T47D (cell line): ENCODE measurements at regions not wholly inside any gene's neighbourhood (a gene's known extent, or its start where the extent isn't known, plus 50 kb on each side); places are given as distances from the start of the nearest gene placed in this dataset.

Experiments used
- DNase-seq, 2 experiments: peaks; one replicate each; pipeline versions ENCODE4 v3.0.0 to v3.0.0-alpha.2; 2011 to 2012; ENCODE audit warnings: low read depth in 1 of 2, low spot score in 1 of 2
- JUND ChIP-seq: IDR thresholded peaks from 2 replicates; pipeline ENCODE4 v1.6.1; 2012; ENCODE audit warnings: low read depth
- in situ Hi-C: cut with HindIII; loops from 2 replicates; pipeline ENCODE4 v1.10.0; 2016; ENCODE audit warnings: low sequenced_read_pairs, low pct_unique_long_range_greater_than_20kb

DNA sequence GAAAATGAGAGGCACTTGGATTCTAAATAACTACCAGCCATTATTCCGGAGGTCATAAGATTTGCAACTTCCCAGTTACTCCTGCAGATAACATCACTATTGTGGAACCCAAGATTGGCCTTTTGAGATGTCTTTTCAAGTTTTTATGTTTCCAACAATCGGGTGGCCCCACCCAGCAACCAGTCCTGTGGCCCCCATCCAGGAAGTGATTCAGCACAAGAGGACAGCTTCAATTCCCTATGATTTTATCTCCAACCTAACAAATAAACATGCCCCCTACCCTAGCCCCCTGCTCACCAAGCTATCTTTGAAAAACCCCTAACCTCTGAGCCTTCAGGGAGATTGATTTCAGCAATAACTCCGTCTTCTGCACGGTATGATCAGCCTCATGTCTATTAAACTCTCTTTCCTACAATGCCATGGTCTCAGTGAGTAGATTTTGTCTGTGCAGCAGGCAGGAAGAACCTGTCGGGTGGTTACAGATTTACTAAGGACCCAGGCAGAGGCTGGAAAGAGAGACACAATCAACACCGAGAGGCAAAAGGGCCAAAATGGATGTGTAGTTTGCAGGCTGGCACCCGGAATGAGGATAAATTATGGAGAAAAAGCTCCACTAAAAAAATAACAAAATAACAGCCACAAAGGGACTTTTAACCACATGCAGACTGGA lies 83.9 kb upstream of the UNC5B start:
- DNase-seq: no peak
- TF ChIP-seq JUND: no peak
- in situ Hi-C loops: no loop called here

DNA sequence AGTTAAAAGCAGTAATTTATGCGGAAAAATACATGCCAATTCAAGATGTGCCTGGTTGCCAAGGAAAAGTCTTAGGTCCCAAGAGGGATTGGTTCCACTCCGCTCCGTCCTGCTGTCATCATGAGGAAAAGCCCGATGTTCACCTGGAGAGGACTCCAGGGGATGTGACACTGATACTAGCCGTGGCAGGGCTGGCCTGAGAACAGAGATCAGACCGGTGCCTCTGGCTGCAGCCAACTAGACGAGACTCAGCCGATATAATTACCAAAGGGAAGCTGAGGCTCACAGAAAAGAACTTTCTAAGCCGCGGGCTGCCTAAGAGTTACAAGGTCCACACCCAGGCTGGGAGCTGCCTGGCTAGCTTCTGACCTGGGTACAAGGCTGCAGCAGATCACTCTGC lies 81.3 kb upstream of the UNC5B start:
- no peak for TF ChIP-seq JUND
- DNase-seq: no peak
- in situ Hi-C loops: no loop called here

DNA sequence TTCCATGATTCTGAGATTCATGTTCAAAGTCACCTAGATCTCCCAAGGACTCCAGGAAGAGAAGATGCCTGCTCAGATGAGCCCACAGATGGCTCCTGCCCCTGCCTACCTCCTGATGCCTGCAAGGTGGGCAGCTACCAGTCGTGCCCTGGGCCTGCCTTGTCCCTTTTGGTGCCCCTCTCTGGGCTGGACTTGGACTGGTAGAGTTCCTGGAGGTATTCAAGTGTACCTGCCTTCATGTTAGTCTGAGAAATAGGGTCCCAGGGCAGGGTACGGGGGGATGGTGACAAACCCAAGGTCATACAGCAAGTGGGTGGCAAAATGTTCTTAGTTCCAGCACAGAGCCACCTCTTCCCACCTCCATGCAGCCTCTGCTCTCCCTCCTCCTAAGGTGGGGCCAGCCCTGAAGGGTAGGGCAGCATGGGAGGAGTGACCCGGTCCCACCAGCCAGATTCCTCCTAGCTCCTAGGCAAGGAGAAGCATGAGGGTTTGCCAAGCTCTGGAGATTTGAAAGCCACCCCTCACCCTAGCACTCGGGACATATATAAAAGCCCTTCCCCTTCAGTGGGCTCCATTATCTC lies 80.8 kb upstream of the UNC5B start:
- in situ Hi-C loops: no loop called here
- no peak for DNase-seq
- no peak for TF ChIP-seq JUND

DNA sequence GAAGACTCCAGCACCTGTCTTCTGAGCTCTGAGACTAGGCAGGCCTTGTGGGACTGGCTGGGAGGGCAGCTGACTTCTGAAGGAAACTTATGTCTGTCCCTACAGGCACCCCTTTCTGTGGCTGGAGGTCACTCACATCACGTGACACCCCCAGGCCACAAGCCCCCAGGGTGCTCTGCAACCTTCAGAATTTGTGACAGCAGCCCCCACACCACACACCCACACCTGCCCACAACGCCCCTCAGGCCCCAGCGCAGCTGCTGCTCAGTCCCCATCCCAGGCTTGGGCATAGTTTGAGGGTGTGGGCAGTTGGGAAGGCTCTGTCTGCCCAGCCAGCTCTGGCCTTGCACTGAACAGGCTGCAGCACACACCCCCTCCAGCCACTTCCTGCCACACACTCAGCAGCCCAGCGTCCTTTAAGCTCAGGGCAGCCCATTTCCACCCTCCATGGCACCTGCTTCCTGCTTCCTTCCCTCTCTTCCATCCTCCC lies 80.0 kb upstream of the UNC5B start:
- no peak for DNase-seq
- in situ Hi-C loops: no loop called here
- TF ChIP-seq JUND: no peak

DNA sequence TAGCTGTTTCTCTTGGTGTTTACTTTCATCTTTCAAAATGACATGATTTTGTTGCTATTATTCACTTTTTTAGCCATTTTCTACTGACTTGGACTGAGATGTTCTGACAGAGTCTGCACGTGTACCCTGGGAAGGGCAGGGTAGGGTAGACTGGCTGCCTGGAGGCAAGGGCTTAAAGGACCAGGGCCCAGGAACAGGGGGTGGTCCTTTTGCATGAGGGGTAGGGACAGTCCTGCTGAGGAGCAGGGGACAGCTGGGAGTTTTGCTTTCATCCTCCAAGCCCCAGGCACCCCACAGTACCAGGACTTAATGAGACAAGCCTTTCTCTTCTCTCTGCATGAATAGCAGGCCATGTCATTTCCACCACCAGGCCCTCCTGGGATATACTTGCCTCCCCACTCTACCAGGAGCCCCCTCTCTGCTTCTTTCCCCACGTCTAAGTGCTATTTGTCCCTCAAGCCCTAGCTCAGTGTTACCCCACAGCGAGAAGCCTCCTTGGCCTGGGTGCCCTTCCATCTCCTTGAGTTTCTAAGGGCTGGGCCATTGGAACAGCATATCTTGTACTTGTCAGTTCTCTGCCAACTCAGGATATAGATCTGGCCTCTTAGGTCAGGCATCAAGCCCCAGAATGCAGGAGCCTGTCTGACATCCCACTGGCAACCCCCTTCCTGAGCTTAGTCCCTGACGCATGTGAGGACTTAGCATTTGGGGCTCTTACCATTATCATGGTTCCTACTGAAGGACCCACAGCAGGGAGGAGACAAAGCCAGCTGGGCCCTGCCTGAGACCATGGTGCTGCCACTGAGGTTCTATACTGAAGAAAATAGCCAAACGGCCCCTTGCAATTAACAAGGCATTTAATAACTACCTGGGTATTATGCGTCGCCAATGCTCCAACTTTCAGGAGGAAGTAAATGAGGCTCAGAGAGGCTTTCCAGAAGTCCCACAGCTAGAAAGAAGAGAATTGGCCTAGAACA lies 78.4 kb upstream of the UNC5B start:
- no peak for TF ChIP-seq JUND
- no peak for DNase-seq
- in situ Hi-C loops: no loop called here

DNA sequence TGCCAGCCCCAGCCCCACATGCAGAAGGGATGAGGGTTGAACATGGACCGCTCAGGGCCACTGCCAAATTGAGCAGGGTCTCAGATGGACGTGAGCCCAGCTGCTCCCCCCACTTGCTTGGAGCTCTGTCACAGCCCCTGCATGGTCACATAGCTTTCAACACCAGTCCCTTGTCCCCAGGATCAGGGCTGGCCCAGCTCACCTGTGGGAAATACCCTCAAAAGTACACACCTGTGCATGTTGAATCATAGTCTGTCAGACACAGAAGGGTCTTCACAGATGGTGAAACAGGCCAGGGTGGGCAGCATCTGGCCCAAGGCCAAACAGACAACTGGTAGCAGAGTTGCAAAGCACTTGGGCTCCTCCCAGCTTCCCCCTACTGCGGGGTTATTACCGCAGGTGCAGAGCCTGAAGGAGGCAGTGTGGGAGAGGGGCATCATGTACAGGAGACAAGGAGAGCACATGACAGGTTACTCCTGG lies 77.6 kb upstream of the UNC5B start:
- in situ Hi-C loops: no loop called here
- peak in 1 of 2 experiments; percentile 1 for DNase-seq
- TF ChIP-seq JUND: no peak

DNA sequence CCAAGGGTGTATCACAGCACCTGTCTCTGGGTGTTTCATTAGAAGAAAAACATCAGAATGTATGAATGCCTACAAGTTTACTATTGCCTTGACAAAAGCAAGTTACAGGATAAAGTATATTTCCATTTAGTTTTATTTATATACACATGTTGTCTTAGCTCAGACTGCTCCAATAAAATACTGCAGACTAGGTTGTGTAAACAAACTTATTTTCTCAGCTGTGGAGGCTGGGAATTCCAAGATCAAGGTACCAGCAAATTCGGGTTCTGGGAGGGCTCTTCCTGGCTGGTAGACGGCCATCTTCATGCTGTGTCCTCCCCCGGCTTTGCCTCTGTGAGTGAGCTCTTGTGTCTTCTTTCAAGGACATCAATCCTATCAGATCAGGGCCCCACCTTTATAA lies 77.1 kb upstream of the UNC5B start:
- in situ Hi-C loops: no loop called here
- no peak for DNase-seq
- no peak for TF ChIP-seq JUND

DNA sequence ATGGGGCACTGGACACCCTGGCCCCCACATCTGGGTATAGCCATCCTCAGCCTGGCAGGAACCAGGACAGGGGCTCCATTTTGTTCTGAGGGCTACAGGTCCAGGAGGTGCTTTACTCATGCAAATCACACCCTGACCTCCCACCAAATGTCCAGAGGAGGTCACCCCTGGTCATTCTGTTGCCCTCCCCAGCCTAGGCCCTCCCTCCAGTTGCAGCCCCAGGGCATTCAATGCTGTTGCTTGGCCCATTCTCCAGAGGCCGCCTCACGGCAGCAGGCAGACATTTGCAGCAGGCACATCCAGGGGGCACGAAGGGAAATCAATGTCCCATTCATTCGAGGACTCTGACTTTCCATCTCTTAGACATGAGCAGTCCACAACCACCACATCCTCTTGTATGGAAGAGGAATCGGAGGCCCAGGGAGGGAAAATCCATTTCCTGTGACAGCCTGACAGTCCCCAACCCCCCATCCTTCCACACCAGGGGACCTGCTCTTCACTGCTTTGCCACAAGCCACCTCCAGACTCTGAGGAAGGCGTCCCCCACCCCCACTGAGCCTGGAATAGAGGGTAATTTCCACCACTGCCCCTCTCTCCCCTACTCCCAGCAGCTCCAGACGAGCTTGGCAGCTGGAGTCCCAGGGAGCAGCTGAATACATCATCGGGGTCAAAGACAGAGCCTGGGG lies 76.2 kb upstream of the UNC5B start:
- no peak for TF ChIP-seq JUND
- in situ Hi-C loops: no loop called here
- no peak for DNase-seq

DNA sequence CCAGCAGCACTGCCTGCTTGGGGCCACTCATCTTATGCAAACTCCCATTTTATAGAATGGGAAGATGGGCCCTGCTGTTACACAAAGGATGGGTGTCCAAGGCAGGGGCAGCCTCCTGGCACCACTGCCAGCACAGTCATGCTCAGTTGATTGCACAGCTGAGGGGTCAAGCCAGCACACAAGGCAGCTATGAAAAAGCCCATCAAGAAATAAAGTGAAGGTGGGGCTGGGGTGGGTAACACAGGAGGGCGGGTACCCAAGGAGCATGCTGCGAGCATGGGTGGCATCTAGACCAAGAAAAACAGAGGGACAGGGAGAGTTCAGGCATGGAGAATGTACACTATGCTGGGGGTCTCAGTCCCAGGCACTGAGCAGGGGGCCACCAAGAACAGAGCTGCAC lies 74.7 kb upstream of the UNC5B start:
- DNase-seq: no peak
- in situ Hi-C loops: no loop called here
- no peak for TF ChIP-seq JUND

DNA sequence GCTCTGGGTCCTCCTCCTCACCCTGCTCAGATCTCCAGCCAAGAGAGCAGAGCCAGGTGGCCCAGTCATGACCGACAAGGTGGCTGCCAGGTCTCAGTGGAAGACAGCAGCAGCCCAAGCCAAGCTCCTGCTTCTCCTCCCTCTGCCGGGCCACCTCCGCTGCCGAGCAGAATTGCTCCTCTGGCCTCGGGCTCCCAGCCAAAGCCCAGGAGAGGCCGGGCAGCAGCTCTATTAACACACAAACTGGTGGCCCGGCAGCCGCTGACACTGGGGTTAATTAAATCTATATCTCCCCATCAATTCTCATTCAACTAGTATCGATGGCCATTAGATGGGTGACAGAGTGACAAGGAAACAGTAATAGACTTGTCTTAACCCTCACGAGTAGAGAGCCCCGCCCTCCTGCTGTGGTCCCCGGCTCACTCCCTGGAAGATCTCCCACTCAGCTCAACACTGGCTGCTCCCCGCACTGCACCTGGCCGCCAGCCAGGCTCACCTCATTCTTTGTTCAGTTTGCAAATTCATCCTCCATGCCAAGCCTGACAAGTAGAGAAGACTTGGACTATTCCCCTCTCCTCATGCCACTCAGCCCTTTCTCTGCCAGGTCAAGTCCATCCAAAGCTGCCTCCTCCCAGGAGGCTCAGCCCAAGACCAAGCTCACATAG lies 74.1 kb upstream of the UNC5B start:
- in situ Hi-C loops: no loop called here
- no peak for TF ChIP-seq JUND
- no peak for DNase-seq

DNA sequence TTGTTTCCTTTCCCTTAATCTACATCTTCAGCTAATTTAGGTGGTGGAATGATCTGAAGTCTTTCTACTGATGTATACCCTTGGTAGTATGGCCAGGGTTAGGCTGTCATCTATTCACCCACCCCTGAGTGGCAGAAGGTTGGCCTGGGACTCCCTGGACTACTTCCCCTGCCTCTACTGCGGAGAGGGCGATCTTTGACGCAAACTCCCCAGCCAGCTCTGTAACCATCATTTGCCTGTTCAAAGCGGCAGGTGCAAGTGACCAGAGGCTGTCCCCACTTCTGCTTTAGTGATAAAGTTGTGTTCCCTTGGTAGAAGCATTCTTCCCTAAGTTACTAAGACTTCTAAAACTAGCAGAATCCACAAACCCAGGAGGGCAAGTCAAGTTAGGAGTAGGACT lies 70.8 kb upstream of the UNC5B start:
- in situ Hi-C loops: no loop called here
- TF ChIP-seq JUND: no peak
- DNase-seq: no peak

DNA sequence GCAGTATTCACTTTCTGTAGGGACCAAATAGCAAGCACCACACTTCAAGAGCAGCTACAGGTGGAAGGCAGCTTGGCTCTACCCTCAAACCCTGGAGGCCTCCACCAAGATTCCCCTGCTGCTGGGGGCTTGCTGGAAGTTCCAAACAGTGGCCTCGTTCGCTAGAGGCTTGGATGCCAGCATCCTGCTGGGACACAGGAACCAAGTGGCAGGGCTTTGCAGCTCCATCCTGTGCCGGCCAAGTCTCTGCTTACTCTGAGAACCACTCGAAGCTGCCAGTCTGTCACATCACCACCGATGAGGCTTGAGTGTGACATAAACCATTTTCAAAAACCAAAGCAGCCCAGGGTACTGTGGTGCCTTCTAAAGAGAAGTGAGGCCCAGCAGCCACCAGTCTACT lies 69.2 kb upstream of the UNC5B start:
- in situ Hi-C loops: no loop called here
- no peak for DNase-seq
- TF ChIP-seq JUND: no peak
